CD4-positive, alpha-beta memory T cell (primary cell): ENCODE measurements at regions not wholly inside any gene's neighbourhood (a gene's known extent, or its start where the extent isn't known, plus 50 kb on each side); places are given as distances from the start of the nearest gene placed in this dataset.

Experiments
- CTCF ChIA-PET: fragments of 350-600 bp; sonication (Branson Sonifier 250); formaldehyde crosslinking; loops from one replicate; lab custom pipeline; 2021; ENCODE audit warnings: inconsistent platforms; ENCODE audit not compliant: partially characterized antibody; lab: Charles Lee
- POLR2A ChIA-PET: fragments of 350-600 bp; sonication (Branson Sonifier 250); formaldehyde crosslinking; loops from one replicate; lab custom pipeline; 2021; ENCODE audit not compliant: partially characterized antibody; lab: Charles Lee
- DNase-seq, 5 donors: peaks; one replicate each; pipeline versions ENCODE4 v3.0.0 to v3.0.0-alpha.2; 2020 to 2022; ENCODE audit warnings: mixed read lengths in 1 of 5
- H3K27ac ChIP-seq: one replicate; pipeline ENCODE4 v1.7.0; 2013; ENCODE audit warnings: low read depth, low read length
- H3K27me3 ChIP-seq: 2 replicates; pipeline ENCODE4 v1.7.0; 2013; ENCODE audit warnings: mild to moderate bottlenecking, low read length, moderate library complexity; ENCODE audit not compliant: insufficient read depth
- H3K36me3 ChIP-seq: 2 replicates; pipeline ENCODE4 v1.7.0; 2013; ENCODE audit warnings: mild to moderate bottlenecking, low read length, moderate library complexity; ENCODE audit not compliant: insufficient read depth
- H3K4me1 ChIP-seq: 2 replicates; pipeline ENCODE4 v1.7.0; 2013; ENCODE audit warnings: mild to moderate bottlenecking, low read length, moderate library complexity; ENCODE audit not compliant: insufficient read depth
- H3K4me3 ChIP-seq, 2 donors: one replicate each; pipeline ENCODE4 v1.7.0; 2013; ENCODE audit warnings: low read length in 2 of 2, mild to moderate bottlenecking in 1 of 2
- H3K9me3 ChIP-seq, 2 donors: one replicate each; pipeline ENCODE4 v1.7.0; 2013; ENCODE audit warnings: low read length in 2 of 2, control low read depth in 1 of 2; ENCODE audit not compliant: control insufficient read depth in 1 of 2
- H3K27ac Mint-ChIP-seq, 7 donors: one replicate each; pipeline ENCODE4 v1.8.0; 2020 to 2021; ENCODE audit warnings: mixed read lengths in 7 of 7, mild to moderate bottlenecking in 6 of 7, inconsistent platforms in 3 of 7, moderate library complexity in 3 of 7
- H3K27me3 Mint-ChIP-seq, 2 donors: one replicate each; pipeline ENCODE4 v1.8.0; 2020 to 2021; ENCODE audit warnings: mixed read lengths in 2 of 2
- H3K36me3 Mint-ChIP-seq, 2 donors: one replicate each; pipeline ENCODE4 v1.8.0; 2020 to 2021; ENCODE audit warnings: mixed read lengths in 2 of 2, inconsistent platforms in 1 of 2, mild to moderate bottlenecking in 1 of 2
- H3K4me1 Mint-ChIP-seq, 4 donors: one replicate each; pipeline ENCODE4 v1.8.0; 2020 to 2021; ENCODE audit warnings: mixed read lengths in 4 of 4, mild to moderate bottlenecking in 1 of 4
- H3K4me3 Mint-ChIP-seq, 8 donors: one replicate each; pipeline ENCODE4 v1.8.0; 2020 to 2021; ENCODE audit warnings: mixed read lengths in 8 of 8, mild to moderate bottlenecking in 7 of 8, moderate library complexity in 6 of 8, inconsistent platforms in 3 of 8
- H3K9me3 Mint-ChIP-seq, 8 donors: one replicate each; pipeline ENCODE4 v1.8.0; 2020 to 2021; ENCODE audit warnings: mixed read lengths in 8 of 8, mild to moderate bottlenecking in 5 of 8, inconsistent platforms in 3 of 8, moderate library complexity in 1 of 8
- intact Hi-C: fragments of 100-400 bp; cut with micrococcal nuclease; formaldehyde crosslinking; loops from one replicate; pipeline ENCODE4 v1.15.1; 2023

- DNase-seq = no peak
- Histone ChIP-seq H3K27me3 (no peaks in the 10 kb centered on the region), H3K36me3 (peaks cover 8% of the 10 kb centered on the region), H3K27ac (no peak overlapping the region), H3K4me3 (no peak overlapping the region), H3K4me1 (peaks cover 19% of the 10 kb centered on the region), H3K9me3 (no peaks in the 10 kb centered on the region)
- Mint-ChIP-seq H3K4me3 (no peak overlapping the region), H3K4me1 (peaks cover 35 to 59% (median 46%) of the 10 kb centered on the region in 4 donors), H3K27me3 (no peaks in the 10 kb centered on the region), H3K27ac (peak overlapping the region in 2 of 7 donors; percentile 21 to 24), H3K36me3 (peaks cover 38 to 41% of the 10 kb centered on the region in 2 donors), H3K9me3 (peaks cover 0 to 8% (median 2%) of the 10 kb centered on the region in 8 donors)
- intact Hi-C loops = no loop called here
- ChIA-PET CTCF (no interaction called here), POLR2A (interaction anchor here (0.6 kb wide), 1 partner anchor 21 kb away, joined by 3 read pairs; no protein-coding TSS in a partner anchor)
Observed at GRCh38 chr6:11339380-11339779, 106.9 kb upstream of the NEDD9 start.

DNA sequence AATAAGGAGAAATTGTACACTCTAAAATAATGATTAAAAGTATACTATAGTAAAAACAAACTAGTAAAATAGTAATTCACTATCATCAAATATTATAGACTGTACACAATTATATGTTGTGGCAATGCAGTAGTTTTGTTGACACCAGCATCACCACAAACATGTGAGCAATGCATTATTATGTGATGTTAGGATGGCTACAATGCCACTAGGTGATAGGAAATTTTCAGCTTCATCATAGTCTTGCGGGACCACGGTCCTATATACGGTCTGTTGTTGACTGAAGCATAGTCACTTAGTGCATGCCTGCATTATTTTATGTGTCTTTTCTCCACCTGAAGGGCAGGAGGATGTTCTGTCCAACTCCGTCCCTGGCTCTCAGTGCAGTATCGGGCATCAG, 104.8 kb upstream of the NEDD9 start:
- H3K4me3 Mint-ChIP-seq = no peak overlapping the region
- DNase-seq = no peak
- H3K36me3 Mint-ChIP-seq = peaks cover 37 to 54% of the 10 kb centered on the region in 2 donors
- H3K4me3 ChIP-seq = no peak overlapping the region
- intact Hi-C loops = no loop called here
- peaks cover 12% of the 10 kb centered on the region for H3K36me3 ChIP-seq
- no peak overlapping the region for H3K27ac Mint-ChIP-seq
- H3K27me3 ChIP-seq = no peaks in the 10 kb centered on the region
- H3K4me1 Mint-ChIP-seq = peaks cover 32 to 56% (median 40%) of the 10 kb centered on the region in 4 donors
- H3K27ac ChIP-seq = no peak overlapping the region
- H3K9me3 ChIP-seq = no peaks in the 10 kb centered on the region
- POLR2A ChIA-PET = no interaction called here
- H3K27me3 Mint-ChIP-seq = no peaks in the 10 kb centered on the region
- peaks cover 0 to 8% (median under 1%) of the 10 kb centered on the region in 8 donors for H3K9me3 Mint-ChIP-seq
- peaks cover 3% of the 10 kb centered on the region for H3K4me1 ChIP-seq
- CTCF ChIA-PET = no interaction called here

- Histone ChIP-seq H3K27ac (no peak overlapping the region), H3K9me3 (no peaks in the 10 kb centered on the region), H3K36me3 (peaks cover 6% of the 10 kb centered on the region), H3K4me1 (peaks cover 16% of the 10 kb centered on the region), H3K4me3 (no peak overlapping the region), H3K27me3 (no peaks in the 10 kb centered on the region)
- ChIA-PET CTCF (no interaction called here), POLR2A (no interaction called here)
- H3K9me3 Mint-ChIP-seq = peaks cover 0 to 7% (median 0%) of the 10 kb centered on the region in 8 donors
- intact Hi-C loops = no loop called here
- peaks cover 39 to 48% of the 10 kb centered on the region in 2 donors for H3K36me3 Mint-ChIP-seq
- H3K27ac Mint-ChIP-seq = no peak overlapping the region
- H3K4me1 Mint-ChIP-seq = peaks cover 40 to 60% (median 46%) of the 10 kb centered on the region in 4 donors
- no peak for DNase-seq
- no peaks in the 10 kb centered on the region for H3K27me3 Mint-ChIP-seq
- no peak overlapping the region for H3K4me3 Mint-ChIP-seq
Observed at GRCh38 chr6:11335826-11336225, 103.4 kb upstream of the NEDD9 start.

GRCh38 chr6:11333132-11333849, 100.8 kb upstream of the NEDD9 start:
- Mint-ChIP-seq H3K27ac (peak overlapping the region in 4 of 7 donors; percentile 12 to 66 (median 60)), H3K4me3 (no peak overlapping the region), H3K27me3 (no peaks in the 10 kb centered on the region), H3K36me3 (peaks cover 36 to 41% of the 10 kb centered on the region in 2 donors), H3K4me1 (peaks cover 48 to 71% (median 58%) of the 10 kb centered on the region in 4 donors), H3K9me3 (no peaks in the 10 kb centered on the region)
- Histone ChIP-seq H3K4me3 (no peak overlapping the region), H3K36me3 (peaks cover 5% of the 10 kb centered on the region), H3K27ac (no peak overlapping the region), H3K4me1 (peaks cover 28% of the 10 kb centered on the region), H3K9me3 (no peaks in the 10 kb centered on the region), H3K27me3 (no peaks in the 10 kb centered on the region)
- DNase-seq = no peak
- ChIA-PET POLR2A (no interaction called here), CTCF (no interaction called here)
- intact Hi-C loops = no loop called here

DNA sequence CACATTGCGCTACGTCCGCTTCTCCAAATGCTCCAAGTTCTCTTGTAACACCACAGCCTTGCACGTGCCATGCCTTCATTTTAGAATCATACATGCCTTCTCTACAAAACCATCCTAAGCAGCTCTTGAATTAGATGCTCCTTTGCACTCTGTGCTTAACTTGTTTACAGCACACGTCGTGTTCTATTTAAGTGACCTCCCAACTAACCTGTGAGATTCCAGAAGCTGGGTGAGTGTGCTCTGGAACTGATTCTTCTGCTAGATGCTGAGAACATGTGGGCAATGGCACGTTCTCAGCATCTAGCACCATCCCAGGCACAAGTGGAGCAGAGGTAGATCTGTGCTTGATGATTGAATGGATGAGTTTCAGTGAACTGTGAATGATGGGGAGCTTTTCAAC, 100.0 kb upstream of the NEDD9 start:
- POLR2A ChIA-PET = interaction anchor here (0.7 kb wide), 1 partner anchor 14 kb away, joined by 4 read pairs; no protein-coding TSS in a partner anchor
- intact Hi-C loops = no loop called here
- Histone ChIP-seq H3K27me3 (no peaks in the 10 kb centered on the region), H3K4me1 (peaks cover 28% of the 10 kb centered on the region), H3K36me3 (peaks cover 5% of the 10 kb centered on the region), H3K9me3 (no peaks in the 10 kb centered on the region), H3K4me3 (no peak overlapping the region), H3K27ac (no peak overlapping the region)
- Mint-ChIP-seq H3K9me3 (no peaks in the 10 kb centered on the region), H3K4me3 (peak overlapping the region in 2 of 8 donors; percentile 26 to 32), H3K4me1 (peaks cover 46 to 73% (median 59%) of the 10 kb centered on the region in 4 donors), H3K27me3 (no peaks in the 10 kb centered on the region), H3K27ac (peak overlapping the region in 4 of 7 donors; percentile 5 to 43 (median 8)), H3K36me3 (peaks cover 39 to 44% of the 10 kb centered on the region in 2 donors)
- CTCF ChIA-PET = no interaction called here
- no peak for DNase-seq

DNA sequence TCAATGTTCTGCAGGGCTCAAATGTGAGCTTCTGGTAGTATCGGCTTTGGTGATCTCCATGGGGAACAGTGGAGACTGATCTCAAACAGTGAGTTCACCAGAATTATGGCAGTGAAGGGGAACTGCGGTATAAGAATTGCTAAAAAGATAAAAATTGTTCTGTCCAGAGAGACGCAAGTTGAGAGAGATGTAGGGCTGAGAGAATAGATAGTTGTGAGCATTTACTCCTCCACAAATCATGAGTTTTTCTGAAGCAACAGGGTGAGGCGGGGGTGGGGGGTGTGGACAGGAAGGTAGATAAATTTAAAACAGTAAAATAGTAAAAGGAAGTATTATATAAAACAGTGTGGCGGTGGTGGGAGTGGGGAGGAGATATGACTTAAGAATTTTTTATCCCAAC, 98.6 kb upstream of the NEDD9 start:
- H3K36me3 Mint-ChIP-seq = peaks cover 47 to 50% of the 10 kb centered on the region in 2 donors
- no peak overlapping the region for H3K27ac ChIP-seq
- H3K27ac Mint-ChIP-seq = peak overlapping the region; percentile 36 to 80 (median 54)
- DNase-seq = no peak
- H3K36me3 ChIP-seq = peaks cover 5% of the 10 kb centered on the region
- no peaks in the 10 kb centered on the region for H3K27me3 Mint-ChIP-seq
- CTCF ChIA-PET = no interaction called here
- H3K27me3 ChIP-seq = no peaks in the 10 kb centered on the region
- H3K9me3 Mint-ChIP-seq = no peaks in the 10 kb centered on the region
- POLR2A ChIA-PET = interaction anchor here (1.3 kb wide), 1 partner anchor 14 kb away, joined by 3 read pairs; no protein-coding TSS in a partner anchor
- intact Hi-C loops = no loop called here
- peaks cover 49 to 80% (median 66%) of the 10 kb centered on the region in 4 donors for H3K4me1 Mint-ChIP-seq
- H3K9me3 ChIP-seq = no peaks in the 10 kb centered on the region
- peaks cover 28% of the 10 kb centered on the region for H3K4me1 ChIP-seq
- no peak overlapping the region for H3K4me3 ChIP-seq
- peak overlapping the region in 6 of 8 donors; percentile 17 to 69 (median 40) for H3K4me3 Mint-ChIP-seq

DNA sequence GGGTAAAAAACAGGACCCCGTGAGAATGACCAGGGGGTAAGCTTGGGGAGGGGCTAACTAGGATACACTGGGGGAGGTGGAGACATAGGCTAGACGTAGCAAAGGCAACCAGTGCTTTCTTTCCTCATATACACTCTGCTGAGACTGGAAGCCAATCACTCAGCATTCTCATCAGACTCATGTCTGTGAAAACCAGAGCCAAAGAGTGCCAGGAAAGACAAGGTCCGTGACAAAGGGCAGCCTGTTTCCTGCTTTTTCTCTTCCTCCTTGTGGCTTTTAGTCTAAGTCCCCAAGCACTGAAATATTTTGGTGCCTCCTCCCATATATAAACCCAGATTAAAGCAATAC, 97.9 kb upstream of the NEDD9 start:
- POLR2A ChIA-PET = interaction anchor here (1.0 to 1.3 kb wide), 2 partner anchors 15 to 52 kb away, joined by 3 to 6 read pairs; no protein-coding TSS in a partner anchor
- H3K36me3 Mint-ChIP-seq = peaks cover 44 to 46% of the 10 kb centered on the region in 2 donors

More for the DNA sequence above, 97.9 kb upstream of the NEDD9 start:
- Mint-ChIP-seq H3K4me3 (peak overlapping the region in 5 of 8 donors; percentile 16 to 76 (median 26)), H3K9me3 (no peaks in the 10 kb centered on the region), H3K4me1 (peaks cover 45 to 73% (median 60%) of the 10 kb centered on the region in 4 donors), H3K27ac (peak overlapping the region in 3 of 7 donors; percentile 33 to 73 (median 67)), H3K27me3 (no peaks in the 10 kb centered on the region)
- no peaks in the 10 kb centered on the region for H3K9me3 ChIP-seq
- H3K4me1 ChIP-seq = peaks cover 28% of the 10 kb centered on the region
- H3K27ac ChIP-seq = no peak overlapping the region
- CTCF ChIA-PET = interaction anchor here (1.0 to 1.1 kb wide), 2 partner anchors 11 to 12 kb away, joined by 3 to 4 read pairs; no protein-coding TSS in a partner anchor
- peaks cover 5% of the 10 kb centered on the region for H3K36me3 ChIP-seq
- DNase-seq = no peak
- no peaks in the 10 kb centered on the region for H3K27me3 ChIP-seq
- H3K4me3 ChIP-seq = no peak overlapping the region
- intact Hi-C loops = no loop called here
